GM23248 (cell line): ENCODE measurements at regions not wholly inside any gene's neighbourhood (a gene's known extent, or its start where the extent isn't known, plus 50 kb on each side); places are given as distances from the start of the nearest gene placed in this dataset.

Experiments used
- DNase-seq: peaks from one replicate; pipeline ENCODE4 v3.0.0-alpha.2; 2015
- H2AFZ ChIP-seq: fragments of 200-600 bp; sonication (generic); 2 replicates; pipeline ENCODE4 v1.6.1; 2016; ENCODE audit warnings: antibody characterized with exemption
- H3F3A ChIP-seq: fragments of 200-600 bp; sonication (generic); 2 replicates; pipeline ENCODE4 v1.6.1; 2016; ENCODE audit warnings: mild to moderate bottlenecking, antibody characterized with exemption, mixed run types; ENCODE audit not compliant: insufficient read depth
- H3K27ac ChIP-seq: fragments of 200-600 bp; sonication (generic); 2 replicates; pipeline ENCODE4 v1.5.1; 2016; ENCODE audit warnings: mild to moderate bottlenecking
- H3K27me3 ChIP-seq: fragments of 200-600 bp; sonication (generic); replicated peaks from 2 replicates; pipeline ENCODE4 v1.6.1; 2016; ENCODE audit warnings: mild to moderate bottlenecking; ENCODE audit not compliant: insufficient read depth
- H3K36me3 ChIP-seq: fragments of 200-600 bp; sonication (generic); 2 replicates; pipeline ENCODE4 v1.6.1; 2016; ENCODE audit warnings: low read depth, mild to moderate bottlenecking
- H3K4me1 ChIP-seq: fragments of 200-600 bp; sonication (generic); 2 replicates; pipeline ENCODE4 v1.6.1; 2016; ENCODE audit warnings: mild to moderate bottlenecking; ENCODE audit not compliant: insufficient read depth
- H3K4me2 ChIP-seq: fragments of 200-600 bp; sonication (generic); one replicate; pipeline ENCODE4 v1.6.1; 2016; ENCODE audit warnings: mild to moderate bottlenecking; ENCODE audit not compliant: unreplicated experiment
- H3K4me3 ChIP-seq: fragments of 200-600 bp; sonication (generic); 2 replicates; pipeline ENCODE4 v1.5.1; 2016; ENCODE audit warnings: mild to moderate bottlenecking
- H3K79me2 ChIP-seq: fragments of 200-600 bp; sonication (generic); 2 replicates; pipeline ENCODE4 v1.6.1; 2016; ENCODE audit warnings: mild to moderate bottlenecking; ENCODE audit not compliant: insufficient read depth
- H3K9ac ChIP-seq: fragments of 200-600 bp; sonication (generic); 2 replicates; pipeline ENCODE4 v1.6.1; 2016; ENCODE audit warnings: mild to moderate bottlenecking
- H3K9me2 ChIP-seq: fragments of 200-600 bp; sonication (generic); 2 replicates; pipeline ENCODE4 v1.6.1; 2016; ENCODE audit warnings: mixed run types, mild to moderate bottlenecking, moderate library complexity; ENCODE audit not compliant: insufficient read depth
- H3K9me3 ChIP-seq: fragments of 200-600 bp; sonication (generic); one replicate; pipeline ENCODE4 v1.6.1; 2017; ENCODE audit warnings: low read depth
- H4K20me1 ChIP-seq: fragments of 200-600 bp; sonication (generic); 2 replicates; pipeline ENCODE4 v1.6.0; 2016; ENCODE audit not compliant: insufficient read depth
- EZH2 ChIP-seq: fragments of 200-600 bp; sonication (generic); IDR thresholded peaks from 2 replicates; pipeline ENCODE4 v1.6.1; 2018; ENCODE audit warnings: antibody characterized with exemption, mild to moderate bottlenecking; ENCODE audit not compliant: insufficient read depth, poor library complexity, severe bottlenecking
- EZH2phosphoT487 ChIP-seq: fragments of 200-600 bp; sonication (generic); IDR thresholded peaks from 2 replicates; pipeline ENCODE4 v1.6.1; 2018; ENCODE audit warnings: antibody characterized with exemption, moderate library complexity, mild to moderate bottlenecking, low read depth; ENCODE audit not compliant: insufficient read depth
- WGBS, 2 experiments: methylation state at CpG; one replicate each; pipeline ENCODE4 v1.1.6; 2015 to 2017; ENCODE audit warnings: low lambda C conversion rate in 2 of 2, low coverage in 1 of 2; ENCODE audit errors: missing lambda C conversion rate in 2 of 2; 5-methylcytosine and 5-hydroxymethylcytosine counted together
- in situ Hi-C: fragments of 300-500 bp; cut with MboI; formaldehyde crosslinking; loops from 2 replicates; pipeline ENCODE4 v1.15.0; 2020

DNA sequence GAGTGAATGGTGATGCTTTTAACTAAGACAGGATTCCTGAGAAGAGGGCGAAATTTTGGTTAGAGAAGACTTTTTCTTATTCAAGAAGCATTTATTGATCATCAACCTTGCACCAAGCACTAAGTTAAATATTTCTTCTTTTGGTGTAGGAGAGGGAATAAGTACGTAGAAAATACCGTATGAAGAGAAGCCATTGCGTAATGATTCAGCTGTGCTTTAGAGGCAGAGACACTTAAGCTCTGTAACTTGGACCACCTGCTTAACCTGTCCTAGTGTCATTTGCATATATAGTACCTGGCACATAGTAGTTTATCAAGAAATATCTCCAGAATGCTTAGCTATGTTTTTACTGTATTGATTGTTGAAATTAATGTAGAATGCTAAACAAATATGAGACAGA is 430.9 kb upstream of the ZNF608 start:
- Histone ChIP-seq H3K9me3 (no peaks in the 10 kb centered on the region), H3K36me3 (no peaks in the 10 kb centered on the region), H3K4me2 (no peak overlapping the region), H3K4me1 (no peaks in the 10 kb centered on the region), H2AFZ (no peak overlapping the region), H3K9me2 (no peaks in the 10 kb centered on the region), H3K9ac (no peak overlapping the region), H3F3A (no peaks in the 10 kb centered on the region), H3K4me3 (no peak overlapping the region), H3K79me2 (no peaks in the 10 kb centered on the region), H3K27ac (no peak overlapping the region), H3K27me3 (no peaks in the 10 kb centered on the region), H4K20me1 (no peaks in the 10 kb centered on the region)
- DNase-seq, result no peak
- WGBS, 2 experiments, result 87 to 89% methylated on average over 4 of the region's 4 CpGs
- TF ChIP-seq EZH2, result no peak
- no peak for TF ChIP-seq EZH2phosphoT487
- in situ Hi-C loops, result no loop called here

DNA sequence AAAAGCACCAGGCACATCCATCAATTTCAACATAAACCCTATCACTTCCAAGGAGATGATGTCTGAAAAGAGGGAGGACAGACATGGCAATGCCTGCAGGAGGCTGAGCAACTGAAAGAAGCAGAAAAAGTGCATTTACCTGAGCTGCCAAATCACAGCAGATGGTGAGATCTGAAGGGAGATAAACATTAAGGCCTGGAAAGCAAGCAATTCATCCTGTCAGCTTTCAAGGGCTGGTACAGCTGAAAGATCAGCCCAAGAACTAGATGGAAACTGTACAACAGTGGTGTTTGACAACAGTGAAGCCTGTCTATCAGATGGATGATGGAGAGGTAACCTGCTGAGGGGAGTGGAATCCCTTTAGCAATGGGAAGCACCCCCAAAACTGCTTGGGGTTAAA is 433.2 kb upstream of the ZNF608 start:
- H3F3A ChIP-seq, result no peaks in the 10 kb centered on the region
- in situ Hi-C loops, result no loop called here
- no peak for TF ChIP-seq EZH2phosphoT487

DNA sequence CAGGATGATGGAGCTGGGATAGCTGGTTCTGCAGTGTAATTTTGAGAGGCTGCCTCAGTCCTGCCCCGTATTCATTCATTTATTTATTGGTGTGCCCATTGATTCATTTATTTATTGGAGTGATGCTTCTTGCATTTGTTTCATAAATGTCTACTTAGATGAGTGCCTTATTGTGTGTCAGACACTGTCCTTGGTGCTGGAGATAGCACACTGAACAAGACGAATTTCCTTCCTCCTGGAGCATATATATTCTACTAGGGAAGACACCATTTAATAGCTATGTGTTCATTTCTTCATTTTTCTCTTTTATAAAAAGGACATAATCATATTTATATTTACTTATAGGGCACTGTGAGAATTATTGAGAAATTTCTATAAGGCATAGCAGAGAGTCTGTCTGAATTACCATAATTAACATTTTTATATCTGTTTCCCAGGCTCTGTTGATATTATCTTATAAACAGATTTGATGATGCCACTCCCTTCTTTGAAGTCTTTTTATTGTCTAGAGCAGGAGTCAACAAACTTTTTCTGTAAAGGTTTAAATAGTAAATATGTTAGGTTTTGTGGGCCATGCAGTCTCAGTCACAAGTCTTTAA is 433.9 kb upstream of the ZNF608 start:
- in situ Hi-C loops, result no loop called here
- H3K4me1 ChIP-seq, result no peaks in the 10 kb centered on the region
- H3K27me3 ChIP-seq, result no peaks in the 10 kb centered on the region
- TF ChIP-seq EZH2phosphoT487 (no peak), EZH2 (no peak)
- H3K9me3 ChIP-seq, result no peaks in the 10 kb centered on the region
- no peaks in the 10 kb centered on the region for H3K9me2 ChIP-seq
- WGBS, 2 experiments, result 72 to 79% methylated on average over 2 of the region's 2 CpGs
- no peaks in the 10 kb centered on the region for H3F3A ChIP-seq
- no peaks in the 10 kb centered on the region for H4K20me1 ChIP-seq
- H3K27ac ChIP-seq, result no peak overlapping the region
- H3K36me3 ChIP-seq, result no peaks in the 10 kb centered on the region
- H3K79me2 ChIP-seq, result no peaks in the 10 kb centered on the region
- H3K4me3 ChIP-seq, result no peak overlapping the region
- no peak overlapping the region for H2AFZ ChIP-seq
- H3K9ac ChIP-seq, result no peak overlapping the region
- no peak overlapping the region for H3K4me2 ChIP-seq
- peak; percentile 16 for DNase-seq

More for the DNA sequence above, 433.2 kb upstream of the ZNF608 start:
- Histone ChIP-seq H3K4me2 (no peak overlapping the region), H4K20me1 (no peaks in the 10 kb centered on the region), H3K9me3 (no peaks in the 10 kb centered on the region), H3K27ac (no peak overlapping the region), H3K4me3 (no peak overlapping the region), H3K4me1 (no peaks in the 10 kb centered on the region), H3K36me3 (no peaks in the 10 kb centered on the region), H3K9me2 (no peaks in the 10 kb centered on the region), H3K9ac (no peak overlapping the region), H2AFZ (no peak overlapping the region), H3K27me3 (no peaks in the 10 kb centered on the region), H3K79me2 (no peaks in the 10 kb centered on the region)
- DNase-seq, result no peak

DNA sequence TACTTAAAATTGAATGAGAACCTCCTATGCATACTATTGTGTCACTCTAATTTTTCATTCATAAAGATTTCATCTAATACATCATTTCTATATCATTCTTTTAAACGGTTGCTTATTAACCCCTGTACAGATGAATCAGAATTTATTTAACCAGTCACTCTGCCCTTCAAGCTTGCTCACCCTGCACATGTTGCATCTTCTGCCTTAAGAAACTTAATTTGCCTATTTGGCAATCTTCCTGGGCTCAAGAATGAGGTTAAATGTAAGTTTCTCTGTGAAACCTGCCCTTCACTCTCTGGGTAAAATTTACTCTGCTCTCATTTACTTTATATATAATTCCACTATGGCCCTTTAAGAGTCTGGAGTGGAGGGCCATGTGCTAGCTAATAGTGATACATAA is 434.7 kb upstream of the ZNF608 start:
- no peak for TF ChIP-seq EZH2
- no peak for TF ChIP-seq EZH2phosphoT487
- H3K27me3 ChIP-seq, result no peaks in the 10 kb centered on the region
- H3K4me1 ChIP-seq, result no peaks in the 10 kb centered on the region
- H3K36me3 ChIP-seq, result no peaks in the 10 kb centered on the region
- H3K9ac ChIP-seq, result no peak overlapping the region
- no peaks in the 10 kb centered on the region for H3K79me2 ChIP-seq
- no peaks in the 10 kb centered on the region for H4K20me1 ChIP-seq
- H3K9me3 ChIP-seq, result no peaks in the 10 kb centered on the region
- H3K27ac ChIP-seq, result no peak overlapping the region
- WGBS, 2 experiments, result 56 to 67% methylated on average over 1 of the region's 1 CpG
- H3K4me3 ChIP-seq, result no peak overlapping the region
- no peak overlapping the region for H3K4me2 ChIP-seq
- H3F3A ChIP-seq, result no peaks in the 10 kb centered on the region
- in situ Hi-C loops, result no loop called here
- H3K9me2 ChIP-seq, result no peaks in the 10 kb centered on the region
- no peak overlapping the region for H2AFZ ChIP-seq
- no peak for DNase-seq

DNA sequence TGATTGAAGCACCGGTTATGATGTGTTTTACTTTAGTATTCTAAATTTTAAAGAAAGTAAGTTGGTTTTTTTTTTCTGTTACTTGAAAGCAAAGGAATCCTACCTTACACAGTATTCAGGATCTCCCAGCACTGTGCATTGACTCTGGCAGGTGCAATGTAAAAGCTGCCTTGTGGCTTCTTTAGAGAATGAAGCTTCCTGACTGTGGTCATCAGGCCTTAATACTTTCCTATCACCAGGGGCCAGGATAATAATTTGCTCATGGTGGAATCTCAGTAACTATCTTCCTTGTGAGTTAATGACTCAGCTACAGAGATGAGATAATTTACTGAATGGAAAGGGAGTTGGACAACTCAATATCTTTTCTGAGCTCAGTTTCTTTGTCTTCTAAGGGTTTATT is 435.5 kb upstream of the ZNF608 start:
- Histone ChIP-seq H3K79me2 (no peaks in the 10 kb centered on the region), H3K9me3 (no peaks in the 10 kb centered on the region), H4K20me1 (no peaks in the 10 kb centered on the region), H3K36me3 (no peaks in the 10 kb centered on the region), H3K9me2 (no peaks in the 10 kb centered on the region), H2AFZ (no peak overlapping the region), H3K4me2 (no peak overlapping the region), H3K27ac (no peak overlapping the region), H3K9ac (no peak overlapping the region), H3K27me3 (no peaks in the 10 kb centered on the region), H3K4me3 (no peak overlapping the region), H3K4me1 (no peaks in the 10 kb centered on the region), H3F3A (no peaks in the 10 kb centered on the region)
- in situ Hi-C loops, result no loop called here
- DNase-seq, result no peak
- 56 to 60% methylated on average over 1 of the region's 1 CpG for WGBS, 2 experiments
- no peak for TF ChIP-seq EZH2
- no peak for TF ChIP-seq EZH2phosphoT487
